H1 (cell line): ENCODE measurements at regions not wholly inside any gene's neighbourhood (a gene's known extent, or its start where the extent isn't known, plus 50 kb on each side); places are given as distances from the start of the nearest gene placed in this dataset.

Source experiments
- CTCF ChIA-PET: fragments of 300-600 bp; sonication (Branson Sonifier 250); formaldehyde crosslinking; loops from one replicate; lab custom pipeline; 2021; ENCODE audit not compliant: partially characterized antibody; lab: Charles Lee
- POLR2A ChIA-PET: fragments of 300-600 bp; sonication (Branson Sonifier 250); formaldehyde crosslinking; loops from one replicate; lab custom pipeline; 2021; ENCODE audit warnings: inconsistent platforms; ENCODE audit not compliant: partially characterized antibody; lab: Charles Lee
- DNase-seq, 2 experiments: peaks; one replicate each; pipeline versions ENCODE4 v3.0.0 to v3.0.0-alpha.2; 2010 to 2022; ENCODE audit warnings: low spot score in 2 of 2, low read depth in 1 of 2, mixed read lengths in 1 of 2
- FAIRE-seq: peaks from 2 replicates; lab custom pipeline; 2011; peaks lifted over from hg19 to GRCh38; lab: Jason Lieb, UNC
- H2AFZ ChIP-seq: 2 replicates; pipeline ENCODE4 v1.8.1; 2012; ENCODE audit warnings: low read length, inconsistent platforms
- H2AK5ac ChIP-seq: 2 replicates; pipeline ENCODE4 v1.6.1; 2013; ENCODE audit warnings: low read depth, low read length
- H2BK120ac ChIP-seq: replicated peaks from 2 replicates; pipeline ENCODE3; 2013; ENCODE audit warnings: low read depth, low read length, inconsistent platforms
- H2BK12ac ChIP-seq: 2 replicates; pipeline ENCODE4 v1.6.1; 2013; ENCODE audit warnings: low read depth, low read length
- H2BK15ac ChIP-seq: 2 replicates; pipeline ENCODE4 v1.6.1; 2013; ENCODE audit warnings: low read length
- H2BK20ac ChIP-seq: 2 replicates; pipeline ENCODE4 v1.6.1; 2013; ENCODE audit warnings: low read length
- H2BK5ac ChIP-seq: 2 replicates; pipeline ENCODE4 v1.6.1; 2013; ENCODE audit warnings: low read depth, low read length
- H3K14ac ChIP-seq: 2 replicates; pipeline ENCODE4 v1.6.1; 2013; ENCODE audit warnings: inconsistent platforms; ENCODE audit not compliant: insufficient read length
- H3K18ac ChIP-seq: 2 replicates; pipeline ENCODE4 v1.6.1; 2013; ENCODE audit warnings: low read length; ENCODE audit errors: extremely low read depth
- H3K23ac ChIP-seq: 2 replicates; pipeline ENCODE4 v1.6.1; 2013; ENCODE audit warnings: inconsistent platforms; ENCODE audit not compliant: insufficient read length
- H3K23me2 ChIP-seq: 2 replicates; pipeline ENCODE4 v1.6.1; 2013; ENCODE audit warnings: low read depth, low read length
- H3K27ac ChIP-seq: 2 replicates; pipeline ENCODE4 v1.6.1; 2011; ENCODE audit warnings: low read depth, low read length, inconsistent platforms
- H3K27me3 ChIP-seq, 4 experiments: replicated peaks in 1 of 4; 1 replicate in 1 of 4; 2 replicates in 3 of 4; pipeline versions ENCODE4 v1.6.1 to v1.8.1; 2011 to 2013; ENCODE audit warnings: low read length in 3 of 4, mild to moderate bottlenecking in 3 of 4, inconsistent platforms in 2 of 4, mixed read lengths in 2 of 4, moderate library complexity in 1 of 4; ENCODE audit not compliant: control insufficient read depth in 3 of 4, insufficient read depth in 3 of 4; ENCODE audit errors: extremely low read depth in 1 of 4
- H3K36me3 ChIP-seq, 4 experiments: 2 replicates each; pipeline versions ENCODE4 v1.6.1 to v1.8.1; 2011 to 2013; ENCODE audit warnings: mild to moderate bottlenecking in 4 of 4, low read length in 3 of 4, moderate library complexity in 2 of 4, control low read depth in 1 of 4, inconsistent platforms in 1 of 4; ENCODE audit not compliant: insufficient read depth in 4 of 4, control insufficient read depth in 2 of 4
- H3K4ac ChIP-seq: replicated peaks from 2 replicates; pipeline ENCODE3; 2013; ENCODE audit warnings: low read length, low read depth, mixed read lengths, inconsistent platforms; ENCODE audit not compliant: insufficient read length
- H3K4me1 ChIP-seq, 4 experiments: replicated peaks in 1 of 4; 1 replicate in 1 of 4; 2 replicates in 3 of 4; pipeline versions ENCODE4 v1.6.1 to v1.8.1; 2011 to 2013; ENCODE audit warnings: low read length in 3 of 4, inconsistent platforms in 2 of 4, mixed read lengths in 1 of 4; ENCODE audit not compliant: insufficient read depth in 4 of 4, control insufficient read depth in 3 of 4
- H3K4me2 ChIP-seq, 2 experiments: 2 replicates each; pipeline versions ENCODE4 v1.6.1 to v1.8.1; 2011 to 2013; ENCODE audit warnings: low read depth in 2 of 2, low read length in 2 of 2, control low read depth in 1 of 2, inconsistent platforms in 1 of 2, mild to moderate bottlenecking in 1 of 2; ENCODE audit not compliant: insufficient read depth in 1 of 2
- H3K4me3 ChIP-seq, 4 experiments: fragments of 200-600, 300-600 bp in 1 of 4; sonication (generic), shearing (Covaris generic), sonication (Bioruptor Twin) in 1 of 4; 2 replicates each; pipeline versions ENCODE4 v1.5.1 to v1.8.1; 2011 to 2016; ENCODE audit warnings: low read length in 4 of 4, low read depth in 3 of 4, control low read depth in 2 of 4, inconsistent platforms in 2 of 4, mild to moderate bottlenecking in 2 of 4, mixed read lengths in 1 of 4, moderate library complexity in 1 of 4; ENCODE audit not compliant: insufficient read depth in 2 of 4; ENCODE audit errors: extremely low read depth in 1 of 4
- H3K56ac ChIP-seq: replicated peaks from 2 replicates; pipeline ENCODE3; 2013; ENCODE audit warnings: low read depth, mild to moderate bottlenecking, mixed read lengths, low read length, inconsistent platforms; ENCODE audit not compliant: insufficient read length
- H3K79me1 ChIP-seq: 2 replicates; pipeline ENCODE4 v1.6.1; 2013; ENCODE audit warnings: low read depth, low read length, control low read depth
- H3K79me2 ChIP-seq, 2 experiments: 2 replicates each; pipeline versions ENCODE4 v1.6.1 to v1.8.1; 2012 to 2013; ENCODE audit warnings: low read length in 2 of 2, mild to moderate bottlenecking in 2 of 2, inconsistent platforms in 1 of 2; ENCODE audit not compliant: insufficient read depth in 2 of 2, control insufficient read depth in 1 of 2
- H3K9ac ChIP-seq, 4 experiments: replicated peaks in 1 of 4; 1 replicate in 1 of 4; 2 replicates in 3 of 4; pipeline versions ENCODE4 v1.6.1 to v1.8.1; 2011 to 2013; ENCODE audit warnings: low read depth in 3 of 4, low read length in 3 of 4, control low read depth in 2 of 4, mild to moderate bottlenecking in 2 of 4, moderate library complexity in 2 of 4, inconsistent platforms in 1 of 4; ENCODE audit errors: extremely low read depth in 1 of 4
- H3K9me3 ChIP-seq, 2 experiments: 2 replicates each; pipeline versions ENCODE4 v1.6.1 to v1.8.1; 2012 to 2013; ENCODE audit warnings: mild to moderate bottlenecking in 2 of 2, moderate library complexity in 2 of 2, control low read depth in 1 of 2, inconsistent platforms in 1 of 2, low read depth in 1 of 2, low read length in 1 of 2, mixed read lengths in 1 of 2; ENCODE audit not compliant: insufficient read depth in 2 of 2
- H4K20me1 ChIP-seq, 2 experiments: replicated peaks in 1 of 2; 2 replicates each; pipeline versions ENCODE3 to v1.8.1; 2011 to 2013; ENCODE audit warnings: inconsistent platforms in 2 of 2, low read length in 2 of 2, mild to moderate bottlenecking in 1 of 2; ENCODE audit not compliant: insufficient read depth in 2 of 2, control insufficient read depth in 1 of 2
- H4K5ac ChIP-seq: 2 replicates; pipeline ENCODE4 v1.6.1; 2013; ENCODE audit warnings: low read length, low read depth, mixed read lengths, inconsistent platforms; ENCODE audit not compliant: insufficient read length
- H4K8ac ChIP-seq: 2 replicates; pipeline ENCODE4 v1.8.0; 2013; ENCODE audit warnings: mild to moderate bottlenecking, moderate library complexity, low read length, inconsistent platforms; ENCODE audit not compliant: insufficient read depth; ENCODE audit errors: extremely low read depth
- H4K91ac ChIP-seq: replicated peaks from 2 replicates; pipeline ENCODE3; 2013; ENCODE audit warnings: low read length, mixed read lengths, inconsistent platforms; ENCODE audit not compliant: insufficient read length
- CBX5 ChIP-seq: fragments of 300-800, 300-1000 bp; sonication (generic); IDR thresholded peaks from 2 replicates; pipeline ENCODE4 v1.7.1; 2016; ENCODE audit warnings: antibody characterized with exemption, low read length, low read depth
- POLR2AphosphoS5 ChIP-seq: IDR thresholded peaks from 2 replicates; pipeline ENCODE4 v1.6.1; 2011; ENCODE audit warnings: low read depth, low read length
- WGBS, 2 experiments: shearing (Covaris generic) in 1 of 2; methylation state at CpG; one replicate each; pipeline versions ENCODE4 v1.1.6 to v1.1.7; 2013 to 2015; ENCODE audit warnings: low lambda C conversion rate in 2 of 2, mixed read lengths in 2 of 2, inconsistent platforms in 1 of 2, low coverage in 1 of 2, missing lambda C conversion rate in 1 of 2; ENCODE audit not compliant: insufficient replicate concordance in 2 of 2, insufficient coverage in 1 of 2, insufficient read length in 1 of 2; ENCODE audit errors: extremely low coverage in 1 of 2, missing lambda C conversion rate in 1 of 2; 5-methylcytosine and 5-hydroxymethylcytosine counted together
- TF ChIP-seq, protein P1 (sequence below): IDR thresholded peaks from 2 replicates; pipeline ENCODE4 v1.6.1; 2012; ENCODE audit warnings: inconsistent platforms

- no peak overlapping the region for H3K4ac ChIP-seq
- H3K36me3 ChIP-seq = peaks cover 0 to 2% (median 0%) of the 10 kb centered on the region in 4 experiments; a peak in 1 of 8 replicates
- no peak overlapping the region for H3K4me3 ChIP-seq
- H3K9ac ChIP-seq = no peak overlapping the region
- 95% methylated on average over 7 of the region's 7 CpGs; no CpG with 5 or more reads in 1 of the 2 experiments for WGBS, 2 experiments
- H4K5ac ChIP-seq = no peak overlapping the region
- no peak for DNase-seq
- no peak overlapping the region for H4K8ac ChIP-seq
- ChIA-PET POLR2A (no interaction called here), CTCF (no interaction called here)
- H2AK5ac ChIP-seq = no peak overlapping the region
- no peak overlapping the region for H3K27ac ChIP-seq
- no peak overlapping the region for H2BK120ac ChIP-seq
- H3K27me3 ChIP-seq = no peaks in the 10 kb centered on the region
- H3K9me3 ChIP-seq = peaks cover 2 to 6% of the 10 kb centered on the region in 2 experiments; a peak in 3 of 4 replicates
- no peak overlapping the region for H2BK15ac ChIP-seq
- no peaks in the 10 kb centered on the region for H3K4me1 ChIP-seq
- FAIRE-seq = no peak
- no peak overlapping the region for H2BK12ac ChIP-seq
- H3K79me2 ChIP-seq = no peaks in the 10 kb centered on the region
- H3K56ac ChIP-seq = no peak overlapping the region
- TF ChIP-seq POLR2AphosphoS5 (no peak), CBX5 (no peak)
- TF ChIP-seq, protein P1, sequence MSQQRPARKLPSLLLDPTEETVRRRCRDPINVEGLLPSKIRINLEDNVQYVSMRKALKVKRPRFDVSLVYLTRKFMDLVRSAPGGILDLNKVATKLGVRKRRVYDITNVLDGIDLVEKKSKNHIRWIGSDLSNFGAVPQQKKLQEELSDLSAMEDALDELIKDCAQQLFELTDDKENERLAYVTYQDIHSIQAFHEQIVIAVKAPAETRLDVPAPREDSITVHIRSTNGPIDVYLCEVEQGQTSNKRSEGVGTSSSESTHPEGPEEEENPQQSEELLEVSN = no peak
- no peak overlapping the region for H4K91ac ChIP-seq
- no peak overlapping the region for H2AFZ ChIP-seq
- no peaks in the 10 kb centered on the region for H3K23me2 ChIP-seq
- no peak overlapping the region for H2BK20ac ChIP-seq
- no peak overlapping the region for H3K23ac ChIP-seq
- H3K79me1 ChIP-seq = no peaks in the 10 kb centered on the region
- no peak overlapping the region for H3K4me2 ChIP-seq
- no peak overlapping the region for H2BK5ac ChIP-seq
- H3K14ac ChIP-seq = no peak overlapping the region
- H4K20me1 ChIP-seq = no peaks in the 10 kb centered on the region
- no peak overlapping the region for H3K18ac ChIP-seq
Measured at GRCh38 chr4:45482346-45482745, 641.5 kb downstream of the GABRG1 start.
